Erythroblast (primary cell): ENCODE measurements at regions not wholly inside any gene's neighbourhood (a gene's known extent, or its start where the extent isn't known, plus 50 kb on each side); places are given as distances from the start of the nearest gene placed in this dataset.

ENCODE experiments used
- GATA1 ChIP-seq: IDR thresholded peaks from 2 replicates; pipeline ENCODE4 v1.6.1; 2011; ENCODE audit warnings: low read depth, mild to moderate bottlenecking, control low read depth, low read length, moderate library complexity
- POLR2A ChIP-seq: IDR thresholded peaks from 2 replicates; pipeline ENCODE4 v1.6.1; 2011; ENCODE audit warnings: mild to moderate bottlenecking, low read length

DNA sequence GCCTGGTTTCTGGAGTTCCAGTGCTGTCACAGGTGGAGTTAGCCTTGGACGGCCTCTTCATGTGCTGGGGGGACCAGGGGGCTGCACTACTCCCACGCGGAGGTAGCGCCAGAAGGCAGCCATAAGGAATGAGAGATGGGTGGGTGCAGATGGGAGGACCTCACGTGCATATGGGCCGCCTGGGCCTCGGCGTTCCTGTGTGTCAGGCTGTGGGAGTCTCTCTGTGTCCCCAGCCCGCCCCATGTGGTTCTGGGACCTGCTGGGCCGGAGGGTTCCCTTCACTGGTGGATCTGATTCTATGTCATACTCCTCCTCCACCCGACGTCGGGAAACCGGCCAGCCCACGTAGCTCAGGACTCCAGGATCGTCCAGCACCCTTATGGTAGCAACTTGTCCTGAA lies 149.0 kb upstream of the SOX1 start:
- no peak for TF ChIP-seq POLR2A
- no peak for TF ChIP-seq GATA1
